Sigmoid colon (tissue), 6 donors: ENCODE measurements at regions not wholly inside any gene's neighbourhood (a gene's known extent, or its start where the extent isn't known, plus 50 kb on each side); places are given as distances from the start of the nearest gene placed in this dataset.

Source experiments
- DNase-seq: peaks from one replicate; pipeline ENCODE4 v3.0.0-alpha.2; 2019
- H3K27ac ChIP-seq, 4 donors: fragments of 200-600 bp; sonication (generic); one replicate each; pipeline ENCODE4 v1.5.1; 2016 to 2019; ENCODE audit warnings: mild to moderate bottlenecking in 1 of 4
- H3K27me3 ChIP-seq, 3 donors: fragments of 200-600 bp; sonication (generic); one replicate each; pipeline ENCODE4 v1.5.1; 2019; ENCODE audit warnings: mild to moderate bottlenecking in 1 of 3
- H3K36me3 ChIP-seq, 4 donors: fragments of 200-600 bp; sonication (generic); one replicate each; pipeline ENCODE4 v1.5.1; 2016 to 2019
- H3K4me1 ChIP-seq, 4 donors: fragments of 200-600 bp; sonication (generic); one replicate each; pipeline ENCODE4 v1.5.1; 2017 to 2019
- H3K4me3 ChIP-seq, 4 donors: fragments of 200-600 bp; sonication (generic); one replicate each; pipeline ENCODE4 v1.5.1; 2017 to 2019; ENCODE audit warnings: mild to moderate bottlenecking in 2 of 4, moderate library complexity in 1 of 4
- H3K9me3 ChIP-seq, 4 donors: fragments of 200-600 bp in 3 of 4; sonication (generic) in 3 of 4; one replicate each; pipeline versions ENCODE4 v1.5.1 to v1.6.1; 2013 to 2019
- CTCF ChIP-seq, 4 experiments: fragments of 450-650 bp in 3 of 4; fragments of 200-600 bp in 1 of 4; IDR thresholded peaks; one replicate each; pipeline ENCODE4 v1.5.1; 2016 to 2019; ENCODE audit warnings: antibody characterized with exemption in 4 of 4, mild to moderate bottlenecking in 3 of 4, moderate library complexity in 2 of 4
- EP300 ChIP-seq, 4 donors: sonication (generic); formaldehyde crosslinking; IDR thresholded peaks; one replicate each; pipeline ENCODE4 v1.6.1; 2017; ENCODE audit warnings: antibody characterized with exemption in 4 of 4
- POLR2A ChIP-seq, 2 donors: fragments of 450-650 bp; IDR thresholded peaks; one replicate each; pipeline ENCODE4 v1.6.1; 2016; ENCODE audit warnings: antibody characterized with exemption in 2 of 2, mild to moderate bottlenecking in 2 of 2, moderate library complexity in 2 of 2
- POLR2AphosphoS5 ChIP-seq, 4 donors: sonication (generic); formaldehyde crosslinking; IDR thresholded peaks; one replicate each; pipeline ENCODE4 v1.6.1; 2017; ENCODE audit warnings: antibody characterized with exemption in 4 of 4
- WGBS, 2 donors: extraction: QIAGEN DNeasy Blood & Tissue Kit; methylation state at CpG; one replicate each; pipeline ENCODE4 v1.1.7; 2013; 5-methylcytosine and 5-hydroxymethylcytosine counted together
- intact Hi-C: fragments of 100-400 bp; cut with DNase I; formaldehyde crosslinking; loops from one replicate; pipeline ENCODE4 v1.15.1; 2023
- donor health status: healthy with polysubstance abuse.
- donor health status: healthy.

- Histone ChIP-seq H3K9me3 (no peaks in the 10 kb centered on the region), H3K27me3 (peaks cover 0 to 11% (median 0%) of the 10 kb centered on the region in 3 donors), H3K4me3 (no peak overlapping the region), H3K4me1 (no peaks in the 10 kb centered on the region), H3K36me3 (no peaks in the 10 kb centered on the region), H3K27ac (no peak overlapping the region)
- WGBS, 2 donors: 76 to 80% methylated on average over 36 of the region's 36 CpGs
- no peak for TF ChIP-seq EP300 (IDR thresholded peaks at IDR 0.05)
- no peak for TF ChIP-seq POLR2AphosphoS5 (IDR thresholded peaks at IDR 0.05)
- TF ChIP-seq POLR2A (IDR thresholded peaks at IDR 0.05): no peak
- no peak for TF ChIP-seq CTCF (IDR thresholded peaks at IDR 0.05)
- no peak for DNase-seq
- intact Hi-C loops: no loop called here
These were observed 91.5 kb upstream of the TCERG1L start for GRCh38 chr10:131402771-131403650.

GRCh38 chr10:131403936-131404335, 92.4 kb upstream of the TCERG1L start:
- peaks cover 0 to 11% (median 0%) of the 10 kb centered on the region in 3 donors for H3K27me3 ChIP-seq
- no peaks in the 10 kb centered on the region for H3K36me3 ChIP-seq
- no peaks in the 10 kb centered on the region for H3K9me3 ChIP-seq
- no peak overlapping the region for H3K4me3 ChIP-seq
- no peak overlapping the region for H3K27ac ChIP-seq
- no peak for DNase-seq
- intact Hi-C loops: no loop called here
- no peaks in the 10 kb centered on the region for H3K4me1 ChIP-seq
- TF ChIP-seq EP300 (IDR thresholded peaks at IDR 0.05): no peak
- TF ChIP-seq POLR2A (IDR thresholded peaks at IDR 0.05): no peak
- no peak for TF ChIP-seq CTCF (IDR thresholded peaks at IDR 0.05)
- TF ChIP-seq POLR2AphosphoS5 (IDR thresholded peaks at IDR 0.05): no peak
- 77 to 80% methylated on average over 7 of the region's 7 CpGs for WGBS, 2 donors

- Histone ChIP-seq H3K36me3 (no peaks in the 10 kb centered on the region), H3K27me3 (peaks cover 0 to 11% (median 0%) of the 10 kb centered on the region in 3 donors), H3K4me3 (no peak overlapping the region), H3K27ac (no peak overlapping the region), H3K4me1 (no peaks in the 10 kb centered on the region), H3K9me3 (no peaks in the 10 kb centered on the region)
- 89 to 91% methylated on average over 10 of the region's 10 CpGs for WGBS, 2 donors
- TF ChIP-seq EP300 (IDR thresholded peaks at IDR 0.05) (no peak), POLR2A (IDR thresholded peaks at IDR 0.05) (no peak), POLR2AphosphoS5 (IDR thresholded peaks at IDR 0.05) (no peak)
- no peak for DNase-seq
- intact Hi-C loops: no loop called here
These were observed 93.4 kb upstream of the TCERG1L start for GRCh38 chr10:131404886-131405285.

GRCh38 chr10:131406676-131407392, 95.3 kb upstream of the TCERG1L start:
- Histone ChIP-seq H3K4me1 (no peaks in the 10 kb centered on the region), H3K36me3 (no peaks in the 10 kb centered on the region), H3K27me3 (peaks cover 0 to 7% (median 0%) of the 10 kb centered on the region in 3 donors), H3K4me3 (no peak overlapping the region), H3K27ac (no peak overlapping the region), H3K9me3 (no peaks in the 10 kb centered on the region)
- DNase-seq: no peak
- intact Hi-C loops: no loop called here
- 85 to 87% methylated on average over 17 of the region's 17 CpGs for WGBS, 2 donors
- TF ChIP-seq EP300 (IDR thresholded peaks at IDR 0.05) (no peak), POLR2AphosphoS5 (IDR thresholded peaks at IDR 0.05) (no peak), POLR2A (IDR thresholded peaks at IDR 0.05) (no peak)

- intact Hi-C loops: no loop called here
- H3K36me3 ChIP-seq: no peaks in the 10 kb centered on the region
- no peaks in the 10 kb centered on the region for H3K4me1 ChIP-seq
- H3K27ac ChIP-seq: no peak overlapping the region
- TF ChIP-seq POLR2AphosphoS5 (IDR thresholded peaks at IDR 0.05) (no peak), CTCF (IDR thresholded peaks at IDR 0.05) (no peak)
- WGBS, 2 donors: 88% methylated on average over 5 of the region's 5 CpGs
- no peak for DNase-seq
- H3K27me3 ChIP-seq: peaks cover 0 to under 1% (median 0%) of the 10 kb centered on the region in 3 donors
- H3K9me3 ChIP-seq: peaks cover 0 to 6% (median 0%) of the 10 kb centered on the region in 4 donors
- H3K4me3 ChIP-seq: no peak overlapping the region
These were observed 107.2 kb upstream of the TCERG1L start for GRCh38 chr10:131418681-131419080.
